ENCODE measurements at regions not wholly inside any gene's neighbourhood (a gene's known extent, or its start where the extent isn't known, plus 50 kb on each side); places are given as distances from the start of the nearest gene placed in this dataset.

DNA sequence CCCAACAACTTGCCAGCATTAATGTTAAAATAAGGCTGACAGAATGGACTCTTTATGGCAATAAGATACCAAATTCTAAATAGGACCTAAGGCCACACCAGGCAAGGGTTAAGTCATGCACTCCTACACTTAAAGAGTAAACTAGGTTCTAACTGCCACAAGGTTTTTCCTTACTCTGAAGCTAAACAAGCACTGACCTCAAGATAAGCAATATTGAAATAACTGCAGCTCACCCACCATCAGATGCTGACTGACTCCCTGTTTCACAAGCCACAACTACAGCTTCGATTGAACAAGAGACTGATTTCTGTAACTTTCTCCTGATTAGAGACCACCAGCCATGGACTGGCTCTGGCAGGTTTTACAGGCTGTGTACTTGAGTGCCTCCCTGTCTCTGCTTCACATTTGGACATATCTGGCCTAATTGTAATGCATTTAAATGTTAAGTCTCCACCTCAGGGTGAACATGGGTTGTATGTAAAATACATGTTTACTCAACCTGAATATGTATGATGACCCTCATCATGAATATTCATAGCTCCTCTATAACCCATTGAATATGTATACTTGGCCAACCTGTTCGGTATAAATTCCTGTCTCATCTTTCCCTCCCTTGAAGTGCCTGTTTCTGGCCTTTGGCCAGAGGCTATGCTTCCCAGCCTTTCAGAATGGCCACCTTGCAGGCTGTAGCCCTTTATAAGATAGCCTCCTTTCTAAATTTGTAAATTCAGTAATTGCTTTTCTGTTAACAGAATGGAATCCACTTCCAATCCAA, 70.5 kb upstream of the DAAM1 start:
- TF ChIP-seq, protein P1, sequence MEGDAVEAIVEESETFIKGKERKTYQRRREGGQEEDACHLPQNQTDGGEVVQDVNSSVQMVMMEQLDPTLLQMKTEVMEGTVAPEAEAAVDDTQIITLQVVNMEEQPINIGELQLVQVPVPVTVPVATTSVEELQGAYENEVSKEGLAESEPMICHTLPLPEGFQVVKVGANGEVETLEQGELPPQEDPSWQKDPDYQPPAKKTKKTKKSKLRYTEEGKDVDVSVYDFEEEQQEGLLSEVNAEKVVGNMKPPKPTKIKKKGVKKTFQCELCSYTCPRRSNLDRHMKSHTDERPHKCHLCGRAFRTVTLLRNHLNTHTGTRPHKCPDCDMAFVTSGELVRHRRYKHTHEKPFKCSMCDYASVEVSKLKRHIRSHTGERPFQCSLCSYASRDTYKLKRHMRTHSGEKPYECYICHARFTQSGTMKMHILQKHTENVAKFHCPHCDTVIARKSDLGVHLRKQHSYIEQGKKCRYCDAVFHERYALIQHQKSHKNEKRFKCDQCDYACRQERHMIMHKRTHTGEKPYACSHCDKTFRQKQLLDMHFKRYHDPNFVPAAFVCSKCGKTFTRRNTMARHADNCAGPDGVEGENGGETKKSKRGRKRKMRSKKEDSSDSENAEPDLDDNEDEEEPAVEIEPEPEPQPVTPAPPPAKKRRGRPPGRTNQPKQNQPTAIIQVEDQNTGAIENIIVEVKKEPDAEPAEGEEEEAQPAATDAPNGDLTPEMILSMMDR (IDR thresholded peaks at IDR 0.05) = no peak
- TF ChIP-seq POLR2A (IDR thresholded peaks at IDR 0.05) = no peak
